Thymus (tissue), 11 donors: ENCODE measurements at regions not wholly inside any gene's neighbourhood (a gene's known extent, or its start where the extent isn't known, plus 50 kb on each side); places are given as distances from the start of the nearest gene placed in this dataset.

Experiments used
- DNase-seq, 9 donors: peaks; one replicate each; pipeline ENCODE4 v3.0.0-alpha.2; 2013; ENCODE audit warnings: low spot score in 9 of 9, low read depth in 6 of 9, missing footprints in 1 of 9
- H3K27ac ChIP-seq, 2 donors: one replicate each; pipeline ENCODE4 v1.5.1; 2013; ENCODE audit warnings: control low read depth in 1 of 2, low read depth in 1 of 2, low read length in 1 of 2, mild to moderate bottlenecking in 1 of 2, moderate library complexity in 1 of 2
- H3K27me3 ChIP-seq, 2 donors: one replicate each; pipeline ENCODE4 v1.5.1; 2013; ENCODE audit warnings: low read length in 1 of 2; ENCODE audit not compliant: control insufficient read depth in 2 of 2, insufficient read depth in 1 of 2
- H3K36me3 ChIP-seq, 2 donors: one replicate each; pipeline ENCODE4 v1.5.1; 2013; ENCODE audit warnings: low read length in 1 of 2, mild to moderate bottlenecking in 1 of 2, moderate library complexity in 1 of 2; ENCODE audit not compliant: control insufficient read depth in 2 of 2, insufficient read depth in 2 of 2
- H3K4me1 ChIP-seq, 2 donors: one replicate each; pipeline ENCODE4 v1.5.1; 2013; ENCODE audit warnings: low read length in 2 of 2; ENCODE audit not compliant: control insufficient read depth in 2 of 2, insufficient read depth in 2 of 2
- H3K4me3 ChIP-seq, 2 donors: one replicate each; pipeline ENCODE4 v1.5.1; 2013; ENCODE audit warnings: low read length in 2 of 2, control low read depth in 1 of 2, mild to moderate bottlenecking in 1 of 2
- H3K9me3 ChIP-seq, 2 donors: one replicate each; pipeline ENCODE4 v1.5.1; 2013; ENCODE audit warnings: low read length in 1 of 2, mild to moderate bottlenecking in 1 of 2; ENCODE audit not compliant: control insufficient read depth in 2 of 2, insufficient read depth in 1 of 2
- WGBS: extraction: QIAGEN DNeasy Blood & Tissue Kit; methylation state at CpG from one replicate; pipeline ENCODE4 v1.1.7; 2013; 5-methylcytosine and 5-hydroxymethylcytosine counted together
- donor health status: healthy.

- Histone ChIP-seq H3K27me3 (peaks cover 0 to 3% of the 10 kb centered on the region in 2 donors), H3K9me3 (no peaks in the 10 kb centered on the region), H3K27ac (no peak overlapping the region), H3K36me3 (no peaks in the 10 kb centered on the region), H3K4me1 (no peaks in the 10 kb centered on the region), H3K4me3 (no peak overlapping the region)
- 87% methylated on average over 8 of the region's 8 CpGs for WGBS
- DNase-seq: no peak
Measured at GRCh38 chr2:10246370-10246769, 56.3 kb upstream of the HPCAL1 start.

- 22% methylated on average over 5 of the region's 5 CpGs for WGBS
- Histone ChIP-seq H3K36me3 (no peaks in the 10 kb centered on the region), H3K4me3 (no peak overlapping the region), H3K4me1 (no peaks in the 10 kb centered on the region), H3K27ac (no peak overlapping the region), H3K27me3 (peaks cover 0 to 3% of the 10 kb centered on the region in 2 donors), H3K9me3 (no peaks in the 10 kb centered on the region)
- DNase-seq: no peak
Measured at GRCh38 chr2:10246831-10247230, 55.9 kb upstream of the HPCAL1 start.

- 87% methylated on average over 1 of the region's 1 CpG for WGBS
- no peak overlapping the region for H3K27ac ChIP-seq
- DNase-seq: no peak
- H3K4me3 ChIP-seq: no peak overlapping the region
- H3K4me1 ChIP-seq: no peaks in the 10 kb centered on the region
- H3K9me3 ChIP-seq: no peaks in the 10 kb centered on the region
- no peaks in the 10 kb centered on the region for H3K36me3 ChIP-seq
- H3K27me3 ChIP-seq: peaks cover 0 to 6% of the 10 kb centered on the region in 2 donors
Measured at GRCh38 chr2:10249798-10250197, 52.9 kb upstream of the HPCAL1 start.

- Histone ChIP-seq H3K27me3 (peaks cover 0 to 3% of the 10 kb centered on the region in 2 donors), H3K4me1 (no peaks in the 10 kb centered on the region), H3K9me3 (peaks cover 0 to 1% of the 10 kb centered on the region in 2 donors), H3K27ac (no peak overlapping the region), H3K4me3 (no peak overlapping the region), H3K36me3 (no peaks in the 10 kb centered on the region)
- WGBS: 98% methylated on average over 2 of the region's 2 CpGs
- no peak for DNase-seq
Measured at GRCh38 chr2:10252224-10252623, 50.5 kb upstream of the HPCAL1 start.

- 27% methylated on average over 3 of the region's 3 CpGs for WGBS
- Histone ChIP-seq H3K27me3 (peaks cover 0 to 3% of the 10 kb centered on the region in 2 donors), H3K27ac (no peak overlapping the region), H3K4me1 (no peaks in the 10 kb centered on the region), H3K4me3 (no peak overlapping the region), H3K36me3 (no peaks in the 10 kb centered on the region), H3K9me3 (peaks cover 0 to 1% of the 10 kb centered on the region in 2 donors)
- DNase-seq: no peak
Measured at GRCh38 chr2:10252661-10253060, 50.0 kb upstream of the HPCAL1 start.
